IMR-90 (cell line): ENCODE measurements at regions not wholly inside any gene's neighbourhood (a gene's known extent, or its start where the extent isn't known, plus 50 kb on each side); places are given as distances from the start of the nearest gene placed in this dataset.

Experiments used
- ATAC-seq: fragments of 200-7000 bp; cut with Tn5 transposase; 2 replicates; pipeline ENCODE4 v1.9.1; 2020; ENCODE audit warnings: low read depth, mild to moderate bottlenecking, moderate library complexity
- BruUV-seq: library from RNA; stranded (reverse); fragments of 400-500 nt; replicated peaks from 2 replicates; lab custom pipeline; 2021; lab: Mats Ljungman, UMichigan
- CTCF ChIA-PET: fragments of 300-600 bp; formaldehyde crosslinking; extraction: SDS; loops from one replicate; lab custom pipeline; 2021; ENCODE audit warnings: antibody characterized with exemption; lab: Yijun Ruan, JAX
- POLR2A ChIA-PET: fragments of 300-600 bp; sonication (Branson Sonifier 250); formaldehyde crosslinking; loops from one replicate; lab custom pipeline; 2022; ENCODE audit warnings: antibody characterized with exemption; ENCODE audit not compliant: unreplicated experiment; lab: Charles Lee
- DNase-seq: peaks from one replicate; pipeline ENCODE4 v3.0.0; 2013
- H2AFZ ChIP-seq: replicated peaks from 2 replicates; pipeline ENCODE3; 2013; ENCODE audit warnings: low read length, mild to moderate bottlenecking; ENCODE audit not compliant: poor library complexity
- H2AK5ac ChIP-seq: 2 replicates; pipeline ENCODE4 v1.6.1; 2013; ENCODE audit warnings: low read depth, low read length, inconsistent platforms
- H2AK9ac ChIP-seq: replicated peaks from 2 replicates; pipeline ENCODE3; 2013; ENCODE audit warnings: mild to moderate bottlenecking, low read depth, low read length, moderate library complexity; ENCODE audit not compliant: poor library complexity
- H2BK120ac ChIP-seq: 2 replicates; pipeline ENCODE4 v1.6.1; 2013; ENCODE audit warnings: low read depth, low read length, inconsistent platforms
- H2BK15ac ChIP-seq: 3 replicates; pipeline ENCODE4 v1.6.1; 2013; ENCODE audit warnings: low read depth, low read length, inconsistent platforms
- H2BK20ac ChIP-seq: 2 replicates; pipeline ENCODE4 v1.6.1; 2013; ENCODE audit warnings: low read depth, mild to moderate bottlenecking, inconsistent platforms, low read length, moderate library complexity
- H2BK5ac ChIP-seq: 2 replicates; pipeline ENCODE4 v1.6.1; 2013; ENCODE audit warnings: mild to moderate bottlenecking, low read depth, low read length, inconsistent platforms; ENCODE audit not compliant: poor library complexity, severe bottlenecking
- H3K14ac ChIP-seq: replicated peaks from 2 replicates; pipeline ENCODE4 v1.6.1; 2013; ENCODE audit warnings: low read depth, low read length, inconsistent platforms
- H3K18ac ChIP-seq: 2 replicates; pipeline ENCODE4 v1.6.1; 2013; ENCODE audit warnings: low read depth, low read length, control low read depth
- H3K23ac ChIP-seq: 2 replicates; pipeline ENCODE4 v1.6.1; 2013; ENCODE audit warnings: low read depth, low read length, inconsistent platforms
- H3K27ac ChIP-seq: 2 replicates; pipeline ENCODE4 v1.5.1; 2013; ENCODE audit warnings: mild to moderate bottlenecking, control low read depth, low read length; ENCODE audit not compliant: insufficient read depth
- H3K27me3 ChIP-seq: 2 replicates; pipeline ENCODE4 v1.6.1; 2013; ENCODE audit warnings: low read length; ENCODE audit not compliant: control insufficient read depth, insufficient read depth
- H3K36me3 ChIP-seq: 2 replicates; pipeline ENCODE4 v1.6.1; 2013; ENCODE audit warnings: low read length, mixed read lengths; ENCODE audit not compliant: control insufficient read depth, insufficient read depth
- H3K4ac ChIP-seq: 2 replicates; pipeline ENCODE4 v1.6.1; 2013; ENCODE audit warnings: low read depth, low read length, inconsistent platforms
- H3K4me1 ChIP-seq: 2 replicates; pipeline ENCODE4 v1.6.1; 2013; ENCODE audit warnings: low read length, mixed read lengths; ENCODE audit not compliant: control insufficient read depth, insufficient read depth
- H3K4me2 ChIP-seq: 2 replicates; pipeline ENCODE4 v1.6.1; 2013; ENCODE audit warnings: low read depth, mild to moderate bottlenecking, control low read depth, low read length, moderate library complexity
- H3K4me3 ChIP-seq: 2 replicates; pipeline ENCODE4 v1.5.1; 2013; ENCODE audit warnings: low read depth, mild to moderate bottlenecking, control low read depth, low read length, moderate library complexity; ENCODE audit not compliant: insufficient read depth
- H3K56ac ChIP-seq: 2 replicates; pipeline ENCODE4 v1.6.1; 2013; ENCODE audit warnings: low read length, inconsistent platforms; ENCODE audit not compliant: insufficient read depth; ENCODE audit errors: extremely low read depth
- H3K79me1 ChIP-seq, 2 experiments: 2 replicates each; pipeline ENCODE4 v1.6.1; 2013; ENCODE audit warnings: low read length in 2 of 2, inconsistent platforms in 1 of 2, low read depth in 1 of 2
- H3K9ac ChIP-seq: 2 replicates; pipeline ENCODE4 v1.6.1; 2013; ENCODE audit warnings: low read depth, low read length, control low read depth
- H3K9me1 ChIP-seq: 2 replicates; pipeline ENCODE4 v1.6.1; 2013; ENCODE audit warnings: low read length, inconsistent platforms; ENCODE audit not compliant: insufficient read depth
- H3K9me3 ChIP-seq: 2 replicates; pipeline ENCODE4 v1.6.1; 2013; ENCODE audit warnings: low read length; ENCODE audit not compliant: control insufficient read depth, insufficient read depth
- H4K20me1 ChIP-seq: 2 replicates; pipeline ENCODE4 v1.6.1; 2013; ENCODE audit warnings: low read length, inconsistent platforms; ENCODE audit not compliant: insufficient read depth
- H4K5ac ChIP-seq: 2 replicates; pipeline ENCODE4 v1.6.1; 2013; ENCODE audit warnings: mild to moderate bottlenecking, low read depth, low read length, control low read depth
- H4K8ac ChIP-seq, 2 experiments: 2 replicates each; pipeline ENCODE4 v1.6.1; 2013; ENCODE audit warnings: low read depth in 2 of 2, low read length in 2 of 2, control low read depth in 1 of 2, inconsistent platforms in 1 of 2
- H4K91ac ChIP-seq: 2 replicates; pipeline ENCODE4 v1.6.1; 2013; ENCODE audit warnings: low read depth, low read length, inconsistent platforms; ENCODE audit not compliant: insufficient read depth
- SMC3 ChIP-seq: fragments of 150-350 bp; IDR thresholded peaks from 2 replicates; pipeline ENCODE4 v1.6.1; 2016; ENCODE audit warnings: low read depth, mild to moderate bottlenecking, antibody characterized with exemption, low read length, moderate library complexity
- dilution Hi-C: fragments of 300-500 bp; cut with HindIII; formaldehyde crosslinking; loops from one replicate; pipeline ENCODE4 v1.14.3; 2018; ENCODE audit warnings: low sequenced_read_pairs; ENCODE audit not compliant: unreplicated experiment
- in situ Hi-C: fragments of 300-500 bp; cut with MboI; formaldehyde crosslinking; loops from 3 replicates; pipeline ENCODE4 v1.14.3; 2019; ENCODE audit warnings: low sequenced_read_pairs, inconsistent platforms, mixed read lengths
- intact Hi-C: fragments of 100-400 bp; cut with micrococcal nuclease; formaldehyde crosslinking; loops from 2 replicates; pipeline ENCODE4 v1.10.0; 2022

DNA sequence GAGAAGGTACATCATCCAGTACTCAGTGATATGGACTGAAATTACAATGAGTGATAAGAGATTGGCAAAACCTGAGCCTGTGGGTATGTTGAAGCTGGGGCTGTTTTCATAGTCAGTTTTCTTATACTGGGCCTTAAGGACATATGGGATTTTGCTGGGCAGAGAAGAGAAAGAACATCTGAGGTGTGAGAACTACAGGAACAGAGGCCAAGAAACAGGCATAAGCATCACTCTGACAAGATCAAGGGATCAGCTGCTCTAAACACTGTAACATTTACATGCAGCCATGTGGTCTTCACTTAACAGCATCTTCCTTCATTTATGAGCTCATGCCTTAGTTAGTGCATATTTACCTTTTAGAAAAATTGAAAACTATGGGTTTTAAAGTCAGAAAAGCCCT lies 220.0 kb downstream of the TRIM36 start:
- Histone ChIP-seq H3K9me1 (no peaks in the 10 kb centered on the region), H2BK120ac (no peak overlapping the region), H3K4me1 (no peaks in the 10 kb centered on the region), H3K27ac (no peak overlapping the region), H4K8ac (no peak overlapping the region), H3K4ac (no peak overlapping the region), H4K20me1 (no peaks in the 10 kb centered on the region), H2BK20ac (no peak overlapping the region), H3K9me3 (0 out of 2 replicates have a peak, but pooled peaks cover 5% of the 10 kb centered on the region), H3K9ac (no peak overlapping the region), H3K4me2 (no peak overlapping the region), H2BK5ac (no peak overlapping the region), H2BK15ac (no peak overlapping the region), H3K4me3 (no peak overlapping the region), H3K79me1 (no peaks in the 10 kb centered on the region), H3K27me3 (no peaks in the 10 kb centered on the region), H4K91ac (no peak overlapping the region), H2AK9ac (no peak overlapping the region), H3K23ac (no peak overlapping the region), H2AFZ (no peak overlapping the region), H3K36me3 (no peaks in the 10 kb centered on the region), H3K18ac (no peak overlapping the region), H3K56ac (no peak overlapping the region), H2AK5ac (no peak overlapping the region), H4K5ac (no peak overlapping the region), H3K14ac (no peak overlapping the region)
- intact Hi-C loops (no loop called here), dilution Hi-C loops (no loop called here), in situ Hi-C loops (no loop called here)
- no peak for TF ChIP-seq SMC3
- BruUV-seq: no TSS peak
- DNase-seq: no peak
- ChIA-PET POLR2A (no interaction called here), CTCF (no interaction called here)
- no peak for ATAC-seq
